DOHH2 (cell line): ENCODE measurements at regions not wholly inside any gene's neighbourhood (a gene's known extent, or its start where the extent isn't known, plus 50 kb on each side); places are given as distances from the start of the nearest gene placed in this dataset.

ENCODE experiments used
- H3F3A ChIP-seq: fragments of 200-600 bp; sonication (generic), shearing (Covaris generic); 2 replicates; pipeline ENCODE4 v1.6.0; 2016; ENCODE audit warnings: antibody characterized with exemption, mild to moderate bottlenecking; ENCODE audit not compliant: control insufficient read depth, insufficient read depth
- H3K27ac ChIP-seq: fragments of 200-600 bp; sonication (generic); 2 replicates; pipeline ENCODE4 v1.5.1; 2014; ENCODE audit warnings: low read depth, mild to moderate bottlenecking, low read length, moderate library complexity
- H3K27me3 ChIP-seq: fragments of 200-600 bp; sonication (generic); 2 replicates; pipeline ENCODE4 v1.6.1; 2014; ENCODE audit warnings: mild to moderate bottlenecking, low read length, mixed read lengths; ENCODE audit not compliant: control insufficient read depth
- H3K36me3 ChIP-seq: fragments of 200-600 bp; sonication (generic); 2 replicates; pipeline ENCODE4 v1.6.1; 2014; ENCODE audit warnings: mild to moderate bottlenecking, low read length, moderate library complexity, mixed read lengths; ENCODE audit not compliant: control insufficient read depth
- H3K4me1 ChIP-seq: fragments of 200-600 bp; sonication (generic); 2 replicates; pipeline ENCODE4 v1.6.1; 2014; ENCODE audit warnings: mild to moderate bottlenecking, low read length, mixed read lengths; ENCODE audit not compliant: control insufficient read depth
- H3K4me2 ChIP-seq: fragments of 200-600 bp; sonication (generic); 2 replicates; pipeline ENCODE4 v1.6.0; 2014; ENCODE audit warnings: mild to moderate bottlenecking, low read length, moderate library complexity
- H3K4me3 ChIP-seq: fragments of 200-600 bp; sonication (generic); 2 replicates; pipeline ENCODE4 v1.5.1; 2014; ENCODE audit warnings: mild to moderate bottlenecking, low read length, mixed read lengths
- H3K79me2 ChIP-seq: fragments of 200-600 bp; sonication (generic); 2 replicates; pipeline ENCODE4 v1.6.1; 2014; ENCODE audit warnings: mild to moderate bottlenecking, low read length, mixed read lengths; ENCODE audit not compliant: control insufficient read depth
- H3K9me2 ChIP-seq: fragments of 200-600 bp; sonication (generic); replicated peaks from 2 replicates; pipeline ENCODE4 v1.6.1; 2014; ENCODE audit warnings: mild to moderate bottlenecking, low read length, mixed read lengths; ENCODE audit not compliant: control insufficient read depth
- H3K9me3 ChIP-seq: fragments of 200-600 bp; sonication (generic); 2 replicates; pipeline ENCODE4 v1.6.1; 2014; ENCODE audit warnings: antibody characterized with exemption, low read length, mixed read lengths; ENCODE audit not compliant: control insufficient read depth, insufficient read depth
- H4K20me1 ChIP-seq: fragments of 200-600 bp; sonication (generic); 2 replicates; pipeline ENCODE4 v1.6.0; 2014; ENCODE audit warnings: low read depth, mild to moderate bottlenecking, antibody characterized with exemption, low read length, moderate library complexity; ENCODE audit not compliant: control insufficient read depth, insufficient read depth
- EZH2phosphoT487 ChIP-seq: fragments of 200-600 bp; sonication (generic); IDR thresholded peaks from 2 replicates; pipeline ENCODE4 v1.6.1; 2017; ENCODE audit warnings: borderline replicate concordance, mild to moderate bottlenecking, antibody characterized with exemption, low read length, moderate library complexity, mixed read lengths
- TF ChIP-seq, protein P1 (sequence below): fragments of 200-600 bp; sonication (generic); IDR thresholded peaks from one replicate; pipeline ENCODE4 v1.5.1; 2014; ENCODE audit warnings: antibody characterized with exemption, mild to moderate bottlenecking, low read depth, low read length; ENCODE audit not compliant: poor library complexity, severe bottlenecking

DNA sequence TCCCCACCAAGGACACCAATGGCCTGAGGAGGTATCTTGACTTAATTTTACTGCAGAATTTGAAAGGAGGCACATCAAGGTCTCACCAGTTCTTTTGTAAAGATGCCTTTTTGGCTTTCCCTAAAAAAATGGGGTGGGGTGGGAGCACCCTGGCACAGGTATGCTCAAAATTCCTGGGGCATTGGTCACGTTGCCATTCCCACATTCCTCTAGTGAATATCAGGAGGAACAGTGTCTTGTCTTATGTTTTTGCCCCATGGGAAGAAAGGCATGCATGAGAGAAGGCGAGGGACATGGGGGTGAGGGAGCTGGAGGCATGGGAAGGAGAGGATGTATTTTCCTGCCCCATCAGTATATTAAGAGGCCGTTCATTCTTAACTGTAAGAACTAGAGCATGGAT, 275.3 kb downstream of the CMPK2 start:
- TF ChIP-seq EZH2phosphoT487 = no peak
- TF ChIP-seq, protein P1, sequence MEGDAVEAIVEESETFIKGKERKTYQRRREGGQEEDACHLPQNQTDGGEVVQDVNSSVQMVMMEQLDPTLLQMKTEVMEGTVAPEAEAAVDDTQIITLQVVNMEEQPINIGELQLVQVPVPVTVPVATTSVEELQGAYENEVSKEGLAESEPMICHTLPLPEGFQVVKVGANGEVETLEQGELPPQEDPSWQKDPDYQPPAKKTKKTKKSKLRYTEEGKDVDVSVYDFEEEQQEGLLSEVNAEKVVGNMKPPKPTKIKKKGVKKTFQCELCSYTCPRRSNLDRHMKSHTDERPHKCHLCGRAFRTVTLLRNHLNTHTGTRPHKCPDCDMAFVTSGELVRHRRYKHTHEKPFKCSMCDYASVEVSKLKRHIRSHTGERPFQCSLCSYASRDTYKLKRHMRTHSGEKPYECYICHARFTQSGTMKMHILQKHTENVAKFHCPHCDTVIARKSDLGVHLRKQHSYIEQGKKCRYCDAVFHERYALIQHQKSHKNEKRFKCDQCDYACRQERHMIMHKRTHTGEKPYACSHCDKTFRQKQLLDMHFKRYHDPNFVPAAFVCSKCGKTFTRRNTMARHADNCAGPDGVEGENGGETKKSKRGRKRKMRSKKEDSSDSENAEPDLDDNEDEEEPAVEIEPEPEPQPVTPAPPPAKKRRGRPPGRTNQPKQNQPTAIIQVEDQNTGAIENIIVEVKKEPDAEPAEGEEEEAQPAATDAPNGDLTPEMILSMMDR = no peak
- Histone ChIP-seq H3K79me2 (no peaks in the 10 kb centered on the region), H4K20me1 (no peaks in the 10 kb centered on the region), H3K27me3 (no peaks in the 10 kb centered on the region), H3K9me3 (no peaks in the 10 kb centered on the region), H3F3A (no peaks in the 10 kb centered on the region), H3K4me3 (no peak overlapping the region), H3K4me1 (no peaks in the 10 kb centered on the region), H3K4me2 (no peak overlapping the region), H3K36me3 (no peaks in the 10 kb centered on the region), H3K9me2 (no peaks in the 10 kb centered on the region), H3K27ac (no peak overlapping the region)

DNA sequence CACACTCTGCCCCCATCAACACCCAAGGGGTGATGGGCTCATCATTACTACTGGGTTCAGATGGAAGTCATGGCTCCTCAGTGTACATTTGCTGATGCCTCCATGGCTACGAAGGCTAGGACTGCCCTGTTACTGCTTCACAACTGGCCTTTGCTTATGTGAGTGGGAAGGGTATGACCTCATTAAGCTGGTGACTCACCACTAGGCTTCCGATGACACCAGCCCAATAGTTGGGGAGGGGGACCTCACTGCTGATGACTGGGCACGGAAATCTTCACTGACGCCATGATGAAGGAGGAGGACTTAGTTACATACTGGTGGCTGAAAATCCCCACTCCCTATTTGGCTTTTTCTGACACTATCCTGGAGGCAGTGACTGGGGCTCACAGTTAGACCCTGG, 263.2 kb downstream of the CMPK2 start:
- H3F3A ChIP-seq = no peaks in the 10 kb centered on the region
- no peaks in the 10 kb centered on the region for H3K79me2 ChIP-seq
- H3K9me2 ChIP-seq = no peaks in the 10 kb centered on the region
- no peaks in the 10 kb centered on the region for H3K27me3 ChIP-seq
- H3K4me3 ChIP-seq = no peak overlapping the region
- TF ChIP-seq EZH2phosphoT487 = no peak
- TF ChIP-seq, protein P1 = no peak
- H4K20me1 ChIP-seq = no peaks in the 10 kb centered on the region
- no peaks in the 10 kb centered on the region for H3K9me3 ChIP-seq
- no peak overlapping the region for H3K27ac ChIP-seq
- no peaks in the 10 kb centered on the region for H3K4me1 ChIP-seq
- H3K36me3 ChIP-seq = no peaks in the 10 kb centered on the region
- H3K4me2 ChIP-seq = no peak overlapping the region

DNA sequence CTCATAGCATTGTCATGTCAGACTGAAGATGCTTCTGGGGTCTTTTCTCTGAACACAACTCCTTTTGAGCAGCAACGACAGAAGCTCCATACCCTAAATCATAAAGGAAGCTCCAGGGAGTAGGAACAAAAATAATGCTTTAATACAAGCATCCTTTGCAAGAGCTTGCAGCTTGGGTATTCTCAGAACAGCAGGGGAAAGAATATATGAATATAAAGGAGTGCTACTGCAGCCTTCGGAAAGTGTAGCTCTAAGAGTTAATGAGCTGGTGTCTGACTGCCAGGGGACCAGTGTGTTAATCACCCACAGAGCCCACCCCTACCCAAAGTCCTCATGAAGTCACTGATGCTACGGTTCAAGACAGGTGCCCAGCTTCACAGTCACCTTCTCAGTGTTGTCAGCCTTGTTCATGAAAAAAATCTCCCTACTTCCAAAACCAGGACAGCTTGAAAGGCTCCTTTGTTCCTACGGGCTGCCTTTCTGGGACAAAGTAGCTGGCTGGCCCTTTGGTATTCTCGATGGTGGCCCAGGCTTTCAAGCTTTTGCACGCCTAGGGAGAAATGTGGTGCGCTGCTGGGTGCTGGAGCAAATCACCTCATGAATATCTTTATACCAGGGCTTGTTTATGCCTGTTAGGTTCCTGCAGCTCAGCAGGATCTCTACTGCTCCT, 259.7 kb downstream of the CMPK2 start:
- Histone ChIP-seq H4K20me1 (no peaks in the 10 kb centered on the region), H3K4me1 (no peaks in the 10 kb centered on the region), H3K4me2 (no peak overlapping the region), H3K27me3 (no peaks in the 10 kb centered on the region), H3K4me3 (no peak overlapping the region), H3K27ac (no peak overlapping the region), H3F3A (no peaks in the 10 kb centered on the region), H3K79me2 (no peaks in the 10 kb centered on the region), H3K9me3 (no peaks in the 10 kb centered on the region), H3K9me2 (no peaks in the 10 kb centered on the region), H3K36me3 (no peaks in the 10 kb centered on the region)
- TF ChIP-seq, protein P1 = no peak
- TF ChIP-seq EZH2phosphoT487 = no peak
